WTC11 (cell line): ENCODE measurements at regions not wholly inside any gene's neighbourhood (a gene's known extent, or its start where the extent isn't known, plus 50 kb on each side); places are given as distances from the start of the nearest gene placed in this dataset.

Experiments used
- CBFB ChIP-seq: sonication (generic); formaldehyde crosslinking; IDR thresholded peaks from 2 replicates; pipeline ENCODE4 v1.8.1; 2022; ENCODE audit warnings: mild to moderate bottlenecking, low read depth, missing genetic modification reagents
- CTCF ChIP-seq: fragments of 200-600 bp; IDR thresholded peaks from 2 replicates; pipeline ENCODE4 v1.8.0; 2022; ENCODE audit warnings: antibody characterized with exemption
- FOXP4 ChIP-seq: sonication (generic); formaldehyde crosslinking; IDR thresholded peaks from 2 replicates; pipeline ENCODE4 v1.8.0; 2022; ENCODE audit warnings: mild to moderate bottlenecking, missing genetic modification reagents
- JUN ChIP-seq: sonication (generic); formaldehyde crosslinking; IDR thresholded peaks from 2 replicates; pipeline ENCODE4 v1.8.0; 2023; ENCODE audit warnings: mild to moderate bottlenecking, missing genetic modification reagents
- SP1 ChIP-seq: sonication (generic); formaldehyde crosslinking; conservative IDR thresholded peaks from 2 replicates; pipeline ENCODE4 v1.8.1; 2022; ENCODE audit warnings: missing genetic modification reagents
- TCF7 ChIP-seq: sonication (generic); formaldehyde crosslinking; IDR thresholded peaks from 2 replicates; pipeline ENCODE4 v1.8.0; 2022; ENCODE audit warnings: mild to moderate bottlenecking, low read depth, missing genetic modification reagents, moderate library complexity
- ZNF138 ChIP-seq: sonication (generic); formaldehyde crosslinking; conservative IDR thresholded peaks from 2 replicates; pipeline ENCODE4 v1.8.1; 2022; ENCODE audit warnings: mild to moderate bottlenecking, moderate library complexity, missing genetic modification reagents
- TF ChIP-seq, protein P1 (sequence below): fragments of 250-450 bp; sonication (Bioruptor Pico); conservative IDR thresholded peaks from 2 replicates; pipeline ENCODE4 v1.9.0; 2021; ENCODE audit warnings: mild to moderate bottlenecking

DNA sequence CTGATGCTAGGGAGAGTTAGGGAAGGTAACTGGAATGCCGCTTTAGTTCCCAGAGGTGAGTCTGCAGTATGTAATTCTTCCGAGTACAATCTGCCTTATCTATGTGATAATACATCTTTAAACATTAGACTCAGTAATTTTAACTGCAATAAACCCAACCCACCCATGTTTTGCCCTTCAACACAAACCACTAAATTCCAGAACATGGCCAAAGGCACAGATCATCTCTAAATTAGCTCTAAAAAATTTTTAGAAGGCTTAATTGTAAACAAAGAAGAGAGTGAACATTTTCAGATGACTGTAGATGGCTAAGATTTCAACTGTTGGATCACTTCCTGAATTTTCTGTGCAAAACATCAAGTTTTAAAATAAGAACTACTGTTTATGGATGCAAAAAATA lies 488.7 kb upstream of the ID2 start:
- TF ChIP-seq CBFB (CRISPR knock-in tag) (no peak), SP1 (CRISPR knock-in tag) (no peak), CTCF (no peak), JUN (CRISPR knock-in tag) (no peak), ZNF138 (CRISPR knock-in tag) (no peak), TCF7 (CRISPR knock-in tag) (no peak), FOXP4 (no peak)
- TF ChIP-seq, protein P1, sequence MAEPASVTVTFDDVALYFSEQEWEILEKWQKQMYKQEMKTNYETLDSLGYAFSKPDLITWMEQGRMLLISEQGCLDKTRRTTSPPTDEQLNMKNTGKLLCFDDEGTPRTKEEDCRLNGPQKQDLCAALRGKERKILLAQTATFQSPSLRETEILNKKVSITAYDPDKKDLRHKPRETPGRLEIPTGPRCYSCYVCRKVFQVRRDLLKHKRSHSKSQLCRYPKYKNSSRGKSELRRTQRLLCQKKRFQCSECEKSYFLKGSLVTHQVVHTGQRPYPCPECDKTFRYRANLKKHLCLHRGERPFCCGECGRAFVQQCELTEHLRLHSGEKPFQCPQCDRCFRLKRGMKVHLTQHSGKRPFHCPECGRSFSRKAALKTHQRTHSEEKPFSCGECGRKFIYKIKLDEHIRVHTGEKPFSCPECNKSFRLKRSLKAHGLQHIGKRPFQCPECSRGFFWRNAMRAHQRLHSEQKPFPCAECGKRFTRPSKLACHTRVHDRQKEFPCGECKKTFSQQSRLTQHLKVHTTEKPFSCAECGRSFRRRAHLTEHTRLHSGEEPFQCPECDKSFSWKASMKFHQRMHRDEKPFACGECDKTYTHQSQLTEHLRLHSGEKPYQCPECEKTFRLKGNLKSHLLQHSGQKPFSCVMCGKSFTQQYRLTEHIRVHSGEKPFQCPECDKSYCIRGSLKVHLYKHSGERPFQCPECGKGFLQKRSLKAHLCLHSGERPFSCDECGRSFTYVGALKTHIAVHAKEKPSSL (CRISPR knock-in tag) = no peak
